DND-41 (cell line): ENCODE measurements at regions not wholly inside any gene's neighbourhood (a gene's known extent, or its start where the extent isn't known, plus 50 kb on each side); places are given as distances from the start of the nearest gene placed in this dataset.

Source experiments
- ATAC-seq: fragments of 200-7000 bp; cut with Tn5 transposase; 3 replicates; pipeline ENCODE4 v1.9.1; 2021; ENCODE audit warnings: low read depth; ENCODE audit not compliant: insufficient read depth
- DNase-seq: peaks from one replicate; pipeline ENCODE4 v3.0.0-alpha.2; 2020
- H2AFZ ChIP-seq: 2 replicates; pipeline ENCODE4 v1.6.0; 2012; ENCODE audit warnings: low read depth, low read length
- H3K27ac ChIP-seq: 2 replicates; pipeline ENCODE4 v1.5.1; 2012; ENCODE audit warnings: low read length, inconsistent platforms
- H3K27me3 ChIP-seq: fragments of 200-600 bp; sonication (generic); 2 replicates; pipeline ENCODE4 v1.6.0; 2012; ENCODE audit warnings: low read length, mild to moderate bottlenecking, inconsistent platforms; ENCODE audit not compliant: insufficient read depth, poor library complexity
- H3K36me3 ChIP-seq: 2 replicates; pipeline ENCODE4 v1.5.1; 2012; ENCODE audit warnings: low read length, inconsistent platforms; ENCODE audit not compliant: insufficient read depth
- H3K4me1 ChIP-seq: 2 replicates; pipeline ENCODE4 v1.5.1; 2012; ENCODE audit warnings: mild to moderate bottlenecking, low read length; ENCODE audit not compliant: insufficient read depth
- H3K4me2 ChIP-seq: 2 replicates; pipeline ENCODE4 v1.6.0; 2012; ENCODE audit warnings: mild to moderate bottlenecking, moderate library complexity, low read length, inconsistent platforms; ENCODE audit not compliant: insufficient read depth
- H3K4me3 ChIP-seq, 2 experiments: fragments of 200-600 bp in 1 of 2; shearing (Covaris generic) in 1 of 2; 2 replicates each; pipeline ENCODE4 v1.5.1; 2012 to 2016; ENCODE audit warnings: inconsistent platforms in 2 of 2, low read length in 2 of 2, mild to moderate bottlenecking in 2 of 2, low read depth in 1 of 2, moderate library complexity in 1 of 2
- H3K79me2 ChIP-seq: 2 replicates; pipeline ENCODE4 v1.6.0; 2012; ENCODE audit warnings: low read length, inconsistent platforms; ENCODE audit not compliant: insufficient read depth
- H3K9ac ChIP-seq: 2 replicates; pipeline ENCODE4 v1.6.0; 2012; ENCODE audit warnings: low read depth, mild to moderate bottlenecking, inconsistent platforms, low read length, moderate library complexity
- H3K9me3 ChIP-seq: 2 replicates; pipeline ENCODE4 v1.5.1; 2012; ENCODE audit warnings: low read length, moderate library complexity, mild to moderate bottlenecking, inconsistent platforms; ENCODE audit not compliant: insufficient read depth, severe bottlenecking
- H4K20me1 ChIP-seq: 2 replicates; pipeline ENCODE4 v1.6.0; 2012; ENCODE audit warnings: low read length; ENCODE audit not compliant: insufficient read depth
- EZH2 ChIP-seq: IDR thresholded peaks from 3 replicates; pipeline ENCODE4 v1.6.1; 2012; ENCODE audit warnings: borderline replicate concordance, low read depth, mild to moderate bottlenecking, moderate library complexity, low read length, inconsistent platforms; ENCODE audit not compliant: severe bottlenecking
- TF ChIP-seq, protein P1 (sequence below): IDR thresholded peaks from 2 replicates; pipeline ENCODE4 v1.5.1; 2012; ENCODE audit warnings: borderline replicate concordance, low read length, moderate library complexity, mild to moderate bottlenecking; ENCODE audit not compliant: poor library complexity, severe bottlenecking; ENCODE audit errors: extremely low read depth

DNA sequence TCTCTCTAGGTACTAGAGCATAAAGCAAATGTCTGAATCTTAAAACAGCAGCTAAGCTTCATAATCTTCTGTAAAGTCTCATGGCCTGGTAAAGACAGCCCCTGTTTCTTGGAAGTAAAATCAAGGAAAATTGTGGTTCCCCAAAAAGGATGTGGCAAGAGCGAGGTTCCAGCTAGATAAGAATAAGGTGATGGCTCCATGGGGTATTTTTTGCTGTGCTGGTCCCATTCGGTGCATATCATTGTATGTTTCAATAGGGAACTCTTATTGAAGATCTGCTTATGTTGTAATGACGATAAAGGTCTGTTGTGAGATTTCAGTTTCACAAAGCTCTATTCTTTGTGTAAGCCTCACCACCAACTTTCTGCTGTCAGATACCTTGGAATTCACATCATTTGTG lies 316.9 kb upstream of the NOCT start:
- H3K36me3 ChIP-seq: no peaks in the 10 kb centered on the region
- no peaks in the 10 kb centered on the region for H3K9me3 ChIP-seq
- TF ChIP-seq EZH2: no peak
- TF ChIP-seq, protein P1, sequence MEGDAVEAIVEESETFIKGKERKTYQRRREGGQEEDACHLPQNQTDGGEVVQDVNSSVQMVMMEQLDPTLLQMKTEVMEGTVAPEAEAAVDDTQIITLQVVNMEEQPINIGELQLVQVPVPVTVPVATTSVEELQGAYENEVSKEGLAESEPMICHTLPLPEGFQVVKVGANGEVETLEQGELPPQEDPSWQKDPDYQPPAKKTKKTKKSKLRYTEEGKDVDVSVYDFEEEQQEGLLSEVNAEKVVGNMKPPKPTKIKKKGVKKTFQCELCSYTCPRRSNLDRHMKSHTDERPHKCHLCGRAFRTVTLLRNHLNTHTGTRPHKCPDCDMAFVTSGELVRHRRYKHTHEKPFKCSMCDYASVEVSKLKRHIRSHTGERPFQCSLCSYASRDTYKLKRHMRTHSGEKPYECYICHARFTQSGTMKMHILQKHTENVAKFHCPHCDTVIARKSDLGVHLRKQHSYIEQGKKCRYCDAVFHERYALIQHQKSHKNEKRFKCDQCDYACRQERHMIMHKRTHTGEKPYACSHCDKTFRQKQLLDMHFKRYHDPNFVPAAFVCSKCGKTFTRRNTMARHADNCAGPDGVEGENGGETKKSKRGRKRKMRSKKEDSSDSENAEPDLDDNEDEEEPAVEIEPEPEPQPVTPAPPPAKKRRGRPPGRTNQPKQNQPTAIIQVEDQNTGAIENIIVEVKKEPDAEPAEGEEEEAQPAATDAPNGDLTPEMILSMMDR: no peak
- DNase-seq (no peak), ATAC-seq (no peak)
- no peak overlapping the region for H3K27ac ChIP-seq
- no peaks in the 10 kb centered on the region for H3K79me2 ChIP-seq
- H3K27me3 ChIP-seq: peaks cover 6% of the 10 kb centered on the region
- no peak overlapping the region for H3K4me2 ChIP-seq
- no peak overlapping the region for H2AFZ ChIP-seq
- H3K4me1 ChIP-seq: no peaks in the 10 kb centered on the region
- H4K20me1 ChIP-seq: no peaks in the 10 kb centered on the region
- H3K9ac ChIP-seq: no peak overlapping the region
- no peak overlapping the region for H3K4me3 ChIP-seq

DNA sequence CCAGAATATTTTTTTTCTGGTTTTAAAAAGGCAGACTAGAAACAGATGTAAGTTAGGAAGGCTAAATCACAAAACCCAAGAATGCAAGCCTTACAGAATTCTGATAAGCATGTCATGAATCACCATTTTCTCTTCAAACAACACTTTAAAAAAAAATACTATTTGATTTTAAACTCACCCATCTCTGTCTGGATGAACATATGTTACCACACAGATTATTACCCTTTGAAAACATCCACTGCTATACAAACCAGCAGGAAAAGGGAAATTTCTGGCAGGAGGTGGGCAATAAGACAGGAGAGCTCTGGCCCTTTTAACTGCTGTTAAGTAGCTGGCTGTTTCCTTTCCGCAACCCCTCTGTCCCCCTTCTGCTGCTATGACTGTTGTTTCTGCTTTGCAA lies 317.7 kb upstream of the NOCT start:
- H3K27ac ChIP-seq: no peak overlapping the region
- H3K79me2 ChIP-seq: no peaks in the 10 kb centered on the region
- TF ChIP-seq, protein P1: no peak
- no peak for TF ChIP-seq EZH2
- H2AFZ ChIP-seq: no peak overlapping the region
- H4K20me1 ChIP-seq: no peaks in the 10 kb centered on the region
- no peak overlapping the region for H3K4me2 ChIP-seq
- H3K4me3 ChIP-seq: no peak overlapping the region
- no peaks in the 10 kb centered on the region for H3K36me3 ChIP-seq
- no peaks in the 10 kb centered on the region for H3K4me1 ChIP-seq
- no peak overlapping the region for H3K9ac ChIP-seq
- peaks cover 6% of the 10 kb centered on the region for H3K27me3 ChIP-seq
- ATAC-seq: no peak
- DNase-seq: no peak
- H3K9me3 ChIP-seq: no peaks in the 10 kb centered on the region

DNA sequence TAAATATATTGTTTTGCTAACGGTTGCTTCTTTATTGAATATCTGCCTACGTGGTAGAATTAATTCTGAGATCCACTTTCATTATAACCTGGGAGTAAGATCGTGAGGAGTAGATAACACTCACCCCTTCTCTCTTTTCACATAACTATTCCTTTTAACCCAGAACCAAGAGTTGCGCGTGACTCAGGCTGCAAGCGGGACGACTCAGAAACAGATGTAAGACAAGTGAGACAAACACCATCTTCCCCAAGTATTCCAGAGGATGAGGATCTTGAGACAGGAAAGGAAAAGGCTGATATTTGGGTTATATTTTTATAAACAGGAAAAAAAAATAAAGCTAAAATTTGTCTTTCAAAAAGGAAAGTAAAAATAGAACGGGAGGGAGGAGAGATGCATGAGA lies 318.8 kb upstream of the NOCT start:
- Histone ChIP-seq H3K79me2 (no peaks in the 10 kb centered on the region), H3K27me3 (peaks cover 6% of the 10 kb centered on the region), H3K9me3 (no peaks in the 10 kb centered on the region), H4K20me1 (no peaks in the 10 kb centered on the region), H3K27ac (no peak overlapping the region), H3K4me2 (no peak overlapping the region), H3K4me1 (no peaks in the 10 kb centered on the region), H3K4me3 (no peak overlapping the region), H2AFZ (no peak overlapping the region), H3K36me3 (no peaks in the 10 kb centered on the region), H3K9ac (no peak overlapping the region)
- no peak for TF ChIP-seq EZH2
- TF ChIP-seq, protein P1: no peak
- DNase-seq (no peak), ATAC-seq (no peak)

DNA sequence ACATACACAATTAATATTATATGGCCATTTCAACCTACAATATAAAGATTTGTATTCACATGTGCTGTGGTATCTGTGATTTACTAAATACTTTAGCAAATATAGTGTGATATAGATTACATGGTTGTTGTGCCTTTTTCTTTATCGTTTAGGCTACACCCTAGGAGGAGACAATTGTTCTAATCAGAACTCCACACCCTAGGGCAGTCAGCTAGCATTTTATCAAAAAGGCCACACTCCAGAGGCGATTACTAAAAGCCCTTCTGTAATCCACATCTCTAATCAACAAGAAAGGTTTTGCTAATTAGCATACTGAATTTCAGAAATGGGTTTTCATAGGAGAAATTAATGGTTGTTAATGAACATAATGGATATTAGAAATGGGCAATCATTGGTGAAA lies 319.5 kb upstream of the NOCT start:
- Histone ChIP-seq H3K9me3 (no peaks in the 10 kb centered on the region), H3K27ac (no peak overlapping the region), H3K4me2 (no peak overlapping the region), H4K20me1 (no peaks in the 10 kb centered on the region), H3K79me2 (no peaks in the 10 kb centered on the region), H3K4me1 (no peaks in the 10 kb centered on the region), H3K9ac (no peak overlapping the region), H2AFZ (no peak overlapping the region), H3K27me3 (peaks cover 6% of the 10 kb centered on the region), H3K36me3 (no peaks in the 10 kb centered on the region), H3K4me3 (no peak overlapping the region)
- ATAC-seq (no peak), DNase-seq (no peak)
- no peak for TF ChIP-seq EZH2
- TF ChIP-seq, protein P1: no peak
